CD14-positive monocyte (primary cell): ENCODE measurements at regions not wholly inside any gene's neighbourhood (a gene's known extent, or its start where the extent isn't known, plus 50 kb on each side); places are given as distances from the start of the nearest gene placed in this dataset.

Experiments
- DNase-seq, 3 donors: peaks; one replicate each; pipeline ENCODE4 v3.0.0-alpha.2; 2011 to 2022
- H2AFZ ChIP-seq: 2 replicates; pipeline ENCODE4 v1.6.0; 2012; ENCODE audit warnings: mild to moderate bottlenecking, low read depth, low read length, inconsistent platforms; ENCODE audit not compliant: insufficient read depth, poor library complexity, severe bottlenecking
- H3K27ac ChIP-seq, 2 donors: 1 replicate in 1 of 2; 2 replicates in 1 of 2; pipeline ENCODE4 v1.5.1; 2012 to 2013; ENCODE audit warnings: low read length in 2 of 2, control low read depth in 1 of 2, inconsistent platforms in 1 of 2, low read depth in 1 of 2, mild to moderate bottlenecking in 1 of 2
- H3K27me3 ChIP-seq, 2 donors: one replicate each; pipeline versions ENCODE4 v1.6.0 to v1.6.1; 2011 to 2013; ENCODE audit warnings: low read length in 2 of 2; ENCODE audit not compliant: control insufficient read depth in 2 of 2, insufficient read depth in 2 of 2
- H3K36me3 ChIP-seq, 2 donors: replicated peaks in 1 of 2; 1 replicate in 1 of 2; 2 replicates in 1 of 2; pipeline versions ENCODE4 v1.5.1 to v1.6.1; 2012 to 2013; ENCODE audit warnings: low read length in 2 of 2, control low read depth in 1 of 2, inconsistent platforms in 1 of 2, mild to moderate bottlenecking in 1 of 2; ENCODE audit not compliant: insufficient read depth in 2 of 2, control insufficient read depth in 1 of 2
- H3K4me1 ChIP-seq, 2 donors: 1 replicate in 1 of 2; 2 replicates in 1 of 2; pipeline versions ENCODE4 v1.5.1 to v1.6.1; 2012 to 2013; ENCODE audit warnings: low read length in 2 of 2, control low read depth in 1 of 2, inconsistent platforms in 1 of 2, mild to moderate bottlenecking in 1 of 2, moderate library complexity in 1 of 2; ENCODE audit not compliant: insufficient read depth in 2 of 2, control insufficient read depth in 1 of 2
- H3K4me2 ChIP-seq: replicated peaks from 2 replicates; pipeline ENCODE3; 2012; ENCODE audit warnings: low read length, moderate library complexity, mild to moderate bottlenecking; ENCODE audit not compliant: poor library complexity, severe bottlenecking; ENCODE audit errors: extremely low read depth
- H3K4me3 ChIP-seq, 3 experiments: fragments of 200-600 bp in 1 of 3; sonication (generic) in 1 of 3; replicated peaks in 1 of 3; 1 replicate in 2 of 3; 2 replicates in 1 of 3; pipeline ENCODE4 v1.5.1; 2011 to 2013; ENCODE audit warnings: low read length in 3 of 3, mild to moderate bottlenecking in 3 of 3, control low read depth in 2 of 3, low read depth in 2 of 3, inconsistent platforms in 1 of 3, moderate library complexity in 1 of 3
- H3K79me2 ChIP-seq: 2 replicates; pipeline ENCODE4 v1.6.0; 2012; ENCODE audit warnings: mild to moderate bottlenecking, control low read depth, inconsistent platforms, low read length, moderate library complexity; ENCODE audit not compliant: insufficient read depth
- H3K9ac ChIP-seq: 2 replicates; pipeline ENCODE4 v1.6.0; 2017; ENCODE audit warnings: low read length, mild to moderate bottlenecking; ENCODE audit not compliant: insufficient read depth, poor library complexity, severe bottlenecking
- H3K9me3 ChIP-seq, 2 donors: replicated peaks in 1 of 2; 1 replicate in 1 of 2; 2 replicates in 1 of 2; pipeline versions ENCODE4 v1.5.1 to v1.6.1; 2012 to 2013; ENCODE audit warnings: low read length in 2 of 2, control low read depth in 1 of 2; ENCODE audit not compliant: control insufficient read depth in 1 of 2, insufficient read depth in 1 of 2
- H4K20me1 ChIP-seq: 2 replicates; pipeline ENCODE4 v1.6.0; 2012; ENCODE audit warnings: mild to moderate bottlenecking, low read length, control low read depth, moderate library complexity; ENCODE audit not compliant: insufficient read depth
- H3K27ac Mint-ChIP-seq, 7 donors: one replicate each; pipeline ENCODE4 v1.8.0; 2020; ENCODE audit warnings: mild to moderate bottlenecking in 7 of 7, mixed read lengths in 7 of 7, moderate library complexity in 6 of 7, inconsistent platforms in 2 of 7
- H3K27me3 Mint-ChIP-seq, 3 donors: one replicate each; pipeline ENCODE4 v1.8.0; 2021 to 2022; ENCODE audit warnings: low read depth in 3 of 3, mild to moderate bottlenecking in 3 of 3, mixed read lengths in 3 of 3, moderate library complexity in 3 of 3, inconsistent platforms in 1 of 3
- H3K36me3 Mint-ChIP-seq, 2 donors: one replicate each; pipeline ENCODE4 v1.8.0; 2020; ENCODE audit warnings: mixed read lengths in 2 of 2, inconsistent platforms in 1 of 2, mild to moderate bottlenecking in 1 of 2
- H3K4me1 Mint-ChIP-seq: one replicate; pipeline ENCODE4 v1.8.0; 2020; ENCODE audit warnings: mild to moderate bottlenecking, mixed read lengths
- H3K4me3 Mint-ChIP-seq, 2 donors: one replicate each; pipeline ENCODE4 v1.8.0; 2020; ENCODE audit warnings: mild to moderate bottlenecking in 2 of 2, mixed read lengths in 2 of 2, moderate library complexity in 1 of 2
- H3K9me3 Mint-ChIP-seq, 7 donors: one replicate each; pipeline ENCODE4 v1.8.0; 2020 to 2022; ENCODE audit warnings: mixed read lengths in 7 of 7, mild to moderate bottlenecking in 6 of 7, moderate library complexity in 6 of 7, inconsistent platforms in 2 of 7
- WGBS: methylation state at CpG from one replicate; pipeline ENCODE4 v1.1.5; 2013; ENCODE audit warnings: missing lambda C conversion rate; ENCODE audit not compliant: insufficient coverage; 5-methylcytosine and 5-hydroxymethylcytosine counted together
- intact Hi-C, 2 donors: fragments of 100-400 bp; cut with micrococcal nuclease; formaldehyde crosslinking; loops; one replicate each; pipeline versions ENCODE4 v1.15.0 to v1.15.1; 2023
- TF ChIP-seq, protein P1 (sequence below): fragments of 200-600 bp; IDR thresholded peaks from one replicate; pipeline ENCODE4 v1.8.0; 2022; ENCODE audit warnings: antibody characterized with exemption, mild to moderate bottlenecking

GRCh38 chr3:177377166-177377565, 179.9 kb upstream of the TBL1XR1 start:
- Mint-ChIP-seq H3K9me3 (peaks cover 3 to 10% (median 7%) of the 10 kb centered on the region in 7 donors), H3K36me3 (no peaks in the 10 kb centered on the region), H3K4me1 (no peaks in the 10 kb centered on the region), H3K27ac (no peak overlapping the region), H3K27me3 (peaks cover 0 to 3% (median 2%) of the 10 kb centered on the region in 3 donors), H3K4me3 (no peak overlapping the region)
- Histone ChIP-seq H3K27me3 (no peaks in the 10 kb centered on the region), H3K9ac (no peak overlapping the region), H3K79me2 (no peaks in the 10 kb centered on the region), H3K9me3 (peaks cover 0 to 5% of the 10 kb centered on the region in 2 donors), H3K4me2 (no peak overlapping the region), H3K27ac (no peak overlapping the region), H3K36me3 (no peaks in the 10 kb centered on the region), H2AFZ (no peak overlapping the region), H3K4me3 (no peak overlapping the region), H4K20me1 (no peaks in the 10 kb centered on the region), H3K4me1 (no peaks in the 10 kb centered on the region)
- 100% methylated on average over 2 of the region's 9 CpGs for WGBS
- DNase-seq, result no peak
- TF ChIP-seq, protein P1, sequence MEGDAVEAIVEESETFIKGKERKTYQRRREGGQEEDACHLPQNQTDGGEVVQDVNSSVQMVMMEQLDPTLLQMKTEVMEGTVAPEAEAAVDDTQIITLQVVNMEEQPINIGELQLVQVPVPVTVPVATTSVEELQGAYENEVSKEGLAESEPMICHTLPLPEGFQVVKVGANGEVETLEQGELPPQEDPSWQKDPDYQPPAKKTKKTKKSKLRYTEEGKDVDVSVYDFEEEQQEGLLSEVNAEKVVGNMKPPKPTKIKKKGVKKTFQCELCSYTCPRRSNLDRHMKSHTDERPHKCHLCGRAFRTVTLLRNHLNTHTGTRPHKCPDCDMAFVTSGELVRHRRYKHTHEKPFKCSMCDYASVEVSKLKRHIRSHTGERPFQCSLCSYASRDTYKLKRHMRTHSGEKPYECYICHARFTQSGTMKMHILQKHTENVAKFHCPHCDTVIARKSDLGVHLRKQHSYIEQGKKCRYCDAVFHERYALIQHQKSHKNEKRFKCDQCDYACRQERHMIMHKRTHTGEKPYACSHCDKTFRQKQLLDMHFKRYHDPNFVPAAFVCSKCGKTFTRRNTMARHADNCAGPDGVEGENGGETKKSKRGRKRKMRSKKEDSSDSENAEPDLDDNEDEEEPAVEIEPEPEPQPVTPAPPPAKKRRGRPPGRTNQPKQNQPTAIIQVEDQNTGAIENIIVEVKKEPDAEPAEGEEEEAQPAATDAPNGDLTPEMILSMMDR, result no peak
- intact Hi-C loops, result no loop called here

- TF ChIP-seq, protein P1, result no peak
- no peaks in the 10 kb centered on the region for H3K36me3 ChIP-seq
- no peaks in the 10 kb centered on the region for H3K36me3 Mint-ChIP-seq
- no peaks in the 10 kb centered on the region for H3K4me1 Mint-ChIP-seq
- no peak overlapping the region for H3K27ac ChIP-seq
- WGBS, result 86% methylated on average over 2 of the region's 7 CpGs
- no peaks in the 10 kb centered on the region for H3K4me1 ChIP-seq
- no peak overlapping the region for H2AFZ ChIP-seq
- H3K4me3 ChIP-seq, result no peak overlapping the region
- peaks cover 0 to 5% of the 10 kb centered on the region in 2 donors for H3K9me3 ChIP-seq
- no peak overlapping the region for H3K9ac ChIP-seq
- no peak overlapping the region for H3K27ac Mint-ChIP-seq
- H3K4me3 Mint-ChIP-seq, result no peak overlapping the region
- intact Hi-C loops, result no loop called here
- peaks cover 5 to 10% (median 8%) of the 10 kb centered on the region in 7 donors for H3K9me3 Mint-ChIP-seq
- peak in 1 of 3 donors; percentile 24 for DNase-seq
- H3K27me3 ChIP-seq, result no peaks in the 10 kb centered on the region
- no peak overlapping the region for H3K4me2 ChIP-seq
- H3K79me2 ChIP-seq, result no peaks in the 10 kb centered on the region
- no peaks in the 10 kb centered on the region for H4K20me1 ChIP-seq
- peaks cover 0 to 3% (median 2%) of the 10 kb centered on the region in 3 donors for H3K27me3 Mint-ChIP-seq
These were observed 180.9 kb upstream of the TBL1XR1 start for GRCh38 chr3:177378168-177378567.
